ENCODE measurements at regions not wholly inside any gene's neighbourhood (a gene's known extent, or its start where the extent isn't known, plus 50 kb on each side); places are given as distances from the start of the nearest gene placed in this dataset.

DNA sequence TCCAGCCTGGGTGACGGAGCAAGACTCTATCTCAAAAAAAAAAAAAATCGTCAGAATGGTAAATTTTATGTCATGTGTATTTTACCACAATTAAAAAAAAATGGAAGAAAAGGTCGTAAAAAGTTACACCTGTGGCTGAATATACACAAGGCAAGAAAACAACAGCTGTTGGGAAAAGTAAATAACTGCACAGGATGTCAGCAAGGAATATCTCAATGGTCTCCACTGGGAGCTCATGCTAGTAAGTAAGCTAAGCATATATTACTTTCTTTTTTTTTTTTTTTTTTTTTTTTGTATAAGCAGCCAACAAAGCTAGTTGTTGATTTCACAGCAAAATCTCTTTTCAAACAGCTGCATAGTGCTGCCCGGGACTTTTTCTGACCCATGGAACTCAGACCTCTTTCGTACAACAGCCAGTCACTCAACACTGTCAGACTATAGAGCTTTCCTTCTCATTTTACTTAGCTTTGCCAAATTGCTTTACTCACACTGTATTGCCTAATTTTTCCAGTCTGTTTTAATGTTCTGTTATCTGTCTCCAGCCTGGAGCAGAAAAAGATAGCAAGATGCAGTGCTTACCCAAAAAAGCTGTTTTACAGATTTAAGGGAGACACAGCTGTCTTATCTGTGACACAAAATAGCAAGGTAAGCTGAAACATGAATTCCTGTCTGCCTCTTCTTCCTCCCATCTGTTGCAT lies 175.9 kb downstream of the ENC1 start:
- no peak overlapping the region for H3K4me3 Mint-ChIP-seq
- TF ChIP-seq CTCF (conservative IDR thresholded peaks at IDR 0.05): no peak
- no peak overlapping the region for H3K27ac Mint-ChIP-seq
- no peak for DNase-seq (ENCODE audit: extremely low spot score, unreplicated experiment)
- H3K36me3 Mint-ChIP-seq: peaks cover 4% of the 10 kb centered on the region
- H3K27me3 Mint-ChIP-seq: no peaks in the 10 kb centered on the region
- H3K4me1 Mint-ChIP-seq (ENCODE audit: unreplicated experiment): peaks cover 11% of the 10 kb centered on the region
- no peaks in the 10 kb centered on the region for H3K9me3 Mint-ChIP-seq

- Mint-ChIP-seq H3K27me3 (no peaks in the 10 kb centered on the region), H3K36me3 (no peaks in the 10 kb centered on the region), H3K4me1 (ENCODE audit: unreplicated experiment) (peaks cover 5% of the 10 kb centered on the region), H3K4me3 (no peak overlapping the region), H3K9me3 (no peaks in the 10 kb centered on the region), H3K27ac (no peak overlapping the region)
- DNase-seq (ENCODE audit: extremely low spot score, unreplicated experiment): no peak
- no peak for TF ChIP-seq CTCF (conservative IDR thresholded peaks at IDR 0.05)
These were observed 178.2 kb downstream of the ENC1 start for GRCh38 chr5:74462356-74462755.

DNA sequence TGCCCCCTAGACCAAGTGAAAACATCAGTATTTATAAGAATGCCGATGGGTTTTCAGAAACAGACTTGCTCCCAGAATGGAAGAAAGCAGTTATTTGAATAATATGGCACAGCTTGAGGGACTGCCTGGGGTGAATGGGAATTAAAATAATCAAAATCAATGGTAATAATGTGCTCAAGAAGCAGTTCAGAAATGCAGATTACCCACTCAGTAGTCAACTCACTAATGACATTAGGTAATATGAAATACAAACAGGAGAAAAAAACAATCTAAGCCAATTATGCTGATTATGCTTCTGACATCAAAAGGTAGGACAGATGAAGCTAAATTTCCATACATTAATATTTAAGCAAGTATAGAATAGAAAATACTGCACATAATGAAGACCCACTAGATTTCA lies 179.3 kb downstream of the ENC1 start:
- Mint-ChIP-seq H3K36me3 (no peaks in the 10 kb centered on the region), H3K4me1 (ENCODE audit: unreplicated experiment) (peaks cover 5% of the 10 kb centered on the region), H3K4me3 (no peak overlapping the region), H3K27me3 (no peaks in the 10 kb centered on the region), H3K9me3 (no peaks in the 10 kb centered on the region), H3K27ac (no peak overlapping the region)
- no peak for TF ChIP-seq CTCF (conservative IDR thresholded peaks at IDR 0.05)
- DNase-seq (ENCODE audit: extremely low spot score, unreplicated experiment): no peak

GRCh38 chr5:74460694-74461093 lies 179.8 kb downstream of the ENC1 start:
- no peaks in the 10 kb centered on the region for H3K36me3 Mint-ChIP-seq
- H3K4me3 Mint-ChIP-seq: no peak overlapping the region
- H3K27ac Mint-ChIP-seq: no peak overlapping the region
- H3K4me1 Mint-ChIP-seq (ENCODE audit: unreplicated experiment): peaks cover 5% of the 10 kb centered on the region
- no peaks in the 10 kb centered on the region for H3K9me3 Mint-ChIP-seq
- DNase-seq (ENCODE audit: extremely low spot score, unreplicated experiment): no peak
- no peaks in the 10 kb centered on the region for H3K27me3 Mint-ChIP-seq
- TF ChIP-seq CTCF (conservative IDR thresholded peaks at IDR 0.05): no peak

GRCh38 chr5:74459984-74460383 lies 180.5 kb downstream of the ENC1 start:
- no peaks in the 10 kb centered on the region for H3K27me3 Mint-ChIP-seq
- H3K9me3 Mint-ChIP-seq: no peaks in the 10 kb centered on the region
- no peak for DNase-seq (ENCODE audit: extremely low spot score, unreplicated experiment)
- no peak overlapping the region for H3K4me3 Mint-ChIP-seq
- H3K4me1 Mint-ChIP-seq (ENCODE audit: unreplicated experiment): peaks cover 5% of the 10 kb centered on the region
- TF ChIP-seq CTCF (conservative IDR thresholded peaks at IDR 0.05): no peak
- H3K27ac Mint-ChIP-seq: no peak overlapping the region
- H3K36me3 Mint-ChIP-seq: no peaks in the 10 kb centered on the region

DNA sequence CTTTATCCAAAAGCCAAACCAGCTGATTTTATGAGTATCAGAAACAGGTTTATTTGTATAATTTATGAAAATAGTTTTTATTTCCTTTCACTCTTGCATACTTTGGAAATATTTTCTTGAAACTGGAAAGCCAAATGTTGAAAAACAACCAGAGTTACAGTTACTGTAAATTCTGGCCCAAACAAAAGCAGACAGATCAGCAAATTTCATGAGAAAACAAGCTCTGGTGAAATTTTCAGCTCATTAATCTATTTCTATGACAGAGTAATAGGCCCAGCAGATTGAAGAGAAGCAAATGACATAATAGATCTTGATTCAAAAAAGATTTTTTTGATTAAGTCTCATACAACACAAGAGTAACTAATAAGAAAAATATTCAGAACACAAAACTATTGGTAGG lies 182.7 kb downstream of the ENC1 start:
- no peaks in the 10 kb centered on the region for H3K27me3 Mint-ChIP-seq
- H3K4me3 Mint-ChIP-seq: no peak overlapping the region
- TF ChIP-seq CTCF (conservative IDR thresholded peaks at IDR 0.05): no peak

More for the DNA sequence above, 182.7 kb downstream of the ENC1 start:
- H3K27ac Mint-ChIP-seq: no peak overlapping the region
- H3K4me1 Mint-ChIP-seq (ENCODE audit: unreplicated experiment): peaks cover 5% of the 10 kb centered on the region
- DNase-seq (ENCODE audit: extremely low spot score, unreplicated experiment): no peak
- H3K9me3 Mint-ChIP-seq: peaks cover 4% of the 10 kb centered on the region
- no peaks in the 10 kb centered on the region for H3K36me3 Mint-ChIP-seq

All from type B pancreatic cell (in vitro differentiated cells).